Choroid plexus epithelial cell (primary cell): ENCODE measurements at regions not wholly inside any gene's neighbourhood (a gene's known extent, or its start where the extent isn't known, plus 50 kb on each side); places are given as distances from the start of the nearest gene placed in this dataset.

Source experiments
- DNase-seq: peaks from one replicate; pipeline ENCODE4 v3.0.0-alpha.2; 2010; ENCODE audit warnings: low read depth
- H3K4me3 ChIP-seq: 2 replicates; pipeline ENCODE4 v1.5.1; 2011; ENCODE audit warnings: low read depth, mild to moderate bottlenecking, control low read depth, low read length, moderate library complexity
- TF ChIP-seq, protein P1 (sequence below): conservative IDR thresholded peaks from 2 replicates; pipeline ENCODE4 v1.5.1; 2011; ENCODE audit warnings: low read depth, mild to moderate bottlenecking, control low read depth, inconsistent platforms, low read length, moderate library complexity

- TF ChIP-seq, protein P1, sequence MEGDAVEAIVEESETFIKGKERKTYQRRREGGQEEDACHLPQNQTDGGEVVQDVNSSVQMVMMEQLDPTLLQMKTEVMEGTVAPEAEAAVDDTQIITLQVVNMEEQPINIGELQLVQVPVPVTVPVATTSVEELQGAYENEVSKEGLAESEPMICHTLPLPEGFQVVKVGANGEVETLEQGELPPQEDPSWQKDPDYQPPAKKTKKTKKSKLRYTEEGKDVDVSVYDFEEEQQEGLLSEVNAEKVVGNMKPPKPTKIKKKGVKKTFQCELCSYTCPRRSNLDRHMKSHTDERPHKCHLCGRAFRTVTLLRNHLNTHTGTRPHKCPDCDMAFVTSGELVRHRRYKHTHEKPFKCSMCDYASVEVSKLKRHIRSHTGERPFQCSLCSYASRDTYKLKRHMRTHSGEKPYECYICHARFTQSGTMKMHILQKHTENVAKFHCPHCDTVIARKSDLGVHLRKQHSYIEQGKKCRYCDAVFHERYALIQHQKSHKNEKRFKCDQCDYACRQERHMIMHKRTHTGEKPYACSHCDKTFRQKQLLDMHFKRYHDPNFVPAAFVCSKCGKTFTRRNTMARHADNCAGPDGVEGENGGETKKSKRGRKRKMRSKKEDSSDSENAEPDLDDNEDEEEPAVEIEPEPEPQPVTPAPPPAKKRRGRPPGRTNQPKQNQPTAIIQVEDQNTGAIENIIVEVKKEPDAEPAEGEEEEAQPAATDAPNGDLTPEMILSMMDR: no peak
- no peak for DNase-seq
- no peak overlapping the region for H3K4me3 ChIP-seq
These were observed 95.1 kb downstream of the FASLG start for GRCh38 chr1:172753964-172754363.

GRCh38 chr1:172754609-172755008 lies 95.7 kb downstream of the FASLG start:
- TF ChIP-seq, protein P1: no peak
- DNase-seq: no peak

DNA sequence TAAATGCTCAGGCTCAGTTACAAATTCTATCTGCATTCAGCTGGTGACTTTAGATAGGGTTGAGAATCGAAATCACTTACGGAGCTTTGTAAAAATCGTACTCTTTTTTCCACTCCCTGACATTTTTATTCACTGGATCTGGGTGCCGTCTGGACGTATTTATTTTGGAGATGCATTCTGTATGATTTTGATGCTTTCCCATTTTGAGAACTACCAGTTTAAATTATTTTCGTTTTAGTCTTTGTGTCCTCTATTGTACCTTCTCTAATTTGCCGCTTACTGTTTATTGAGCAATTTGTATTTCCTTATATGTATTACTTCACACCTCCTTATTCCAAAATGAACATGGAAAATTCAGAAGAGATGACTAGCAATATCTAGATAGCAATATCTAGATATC lies 96.2 kb downstream of the FASLG start:
- no peak overlapping the region for H3K4me3 ChIP-seq
- TF ChIP-seq, protein P1: no peak
- DNase-seq: no peak

More at GRCh38 chr1:172754609-172755008, 95.7 kb downstream of the FASLG start:
- no peak overlapping the region for H3K4me3 ChIP-seq

GRCh38 chr1:172756024-172756423 lies 97.1 kb downstream of the FASLG start:
- TF ChIP-seq, protein P1: no peak
- DNase-seq: no peak
- H3K4me3 ChIP-seq: no peak overlapping the region

DNA sequence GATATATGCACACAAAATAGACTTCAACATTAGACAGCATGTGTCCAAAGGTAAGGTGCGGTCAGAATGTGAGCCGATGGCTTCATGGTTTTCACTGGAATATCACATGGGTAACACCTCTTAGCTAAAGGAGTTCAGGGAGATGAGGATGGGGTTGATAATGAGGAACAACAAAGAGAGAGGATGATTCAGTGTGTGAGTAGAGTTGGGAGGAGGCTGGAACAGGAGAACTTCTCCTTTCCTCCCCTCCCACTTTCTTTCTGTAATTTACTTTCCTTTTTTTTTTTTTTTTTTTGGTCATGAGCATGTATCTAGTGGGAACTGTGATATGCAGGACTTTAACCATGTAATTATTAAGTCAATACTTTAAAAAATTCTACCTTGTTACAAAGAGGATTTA lies 99.4 kb downstream of the FASLG start:
- no peak overlapping the region for H3K4me3 ChIP-seq
- TF ChIP-seq, protein P1: no peak
- DNase-seq: no peak

- DNase-seq: peak; percentile 23
- H3K4me3 ChIP-seq: no peak overlapping the region
- TF ChIP-seq, protein P1: no peak
These were observed 101.2 kb downstream of the FASLG start for GRCh38 chr1:172760121-172760520.

DNA sequence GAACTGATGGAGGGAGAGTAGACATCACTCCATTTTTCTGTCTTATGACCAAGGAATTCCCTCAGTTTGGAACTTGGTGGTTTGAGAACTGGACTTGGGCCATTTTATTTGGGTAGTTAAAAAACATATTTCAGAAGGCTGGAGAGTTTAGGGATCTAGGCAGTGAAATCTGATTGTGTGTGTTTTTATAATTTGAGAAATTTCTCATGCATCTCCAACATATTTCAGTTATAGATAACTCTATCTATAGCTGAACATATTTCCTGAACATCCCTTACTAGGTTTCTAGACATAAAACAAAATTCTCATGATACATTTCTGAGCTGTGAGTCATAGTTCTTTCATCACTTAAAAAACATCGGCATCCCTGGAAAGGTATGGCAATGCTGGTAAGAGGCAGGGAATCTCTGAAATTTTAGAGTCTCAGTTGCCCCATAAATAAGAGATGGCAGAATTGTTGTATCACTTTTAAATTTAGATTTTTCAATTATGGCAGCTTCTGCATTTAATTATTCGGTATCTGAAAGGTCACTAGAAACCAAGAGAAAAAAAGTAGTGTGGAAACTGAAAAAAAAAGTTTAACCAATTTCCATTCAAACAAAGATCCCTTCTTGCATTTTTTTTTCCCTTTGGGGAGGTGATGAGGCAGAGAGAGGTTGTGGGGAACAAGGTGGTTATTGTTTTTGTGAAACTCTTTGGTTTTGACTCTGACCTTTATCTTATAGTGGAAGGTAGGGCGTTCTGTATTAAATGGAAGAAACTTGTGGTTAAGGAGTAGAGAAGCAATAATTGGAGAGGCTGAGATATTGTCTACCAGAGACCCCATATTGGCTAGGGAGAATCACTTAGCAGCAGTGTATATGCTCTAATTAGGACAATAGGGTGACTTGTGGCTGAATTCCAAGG lies 102.9 kb downstream of the FASLG start:
- peak; percentile 82 for DNase-seq
- TF ChIP-seq, protein P1: no peak
- no peak overlapping the region for H3K4me3 ChIP-seq
